ENCODE measurements at regions not wholly inside any gene's neighbourhood (a gene's known extent, or its start where the extent isn't known, plus 50 kb on each side); places are given as distances from the start of the nearest gene placed in this dataset.

DNA sequence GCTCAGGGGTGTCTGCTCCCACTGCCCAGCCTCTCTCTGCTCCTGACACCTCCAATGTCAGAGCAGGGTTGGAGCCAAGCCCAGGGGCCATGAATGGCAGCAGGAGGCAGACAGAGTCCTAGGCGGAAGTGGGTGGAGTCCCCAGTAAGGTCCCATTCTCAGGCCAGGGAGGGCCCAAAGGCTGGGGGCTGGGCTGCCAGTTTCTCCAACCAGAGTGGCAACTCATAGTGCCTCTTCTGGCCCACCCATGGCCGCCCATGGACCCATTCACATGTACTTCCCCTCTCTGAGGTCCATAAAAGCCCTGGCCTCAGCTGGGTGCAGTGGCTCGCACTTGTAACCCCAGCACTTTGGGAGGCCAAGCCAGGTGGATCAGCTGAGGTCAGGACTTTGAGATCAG is 261.8 kb upstream of the TNC start:
- TF ChIP-seq, protein P1, sequence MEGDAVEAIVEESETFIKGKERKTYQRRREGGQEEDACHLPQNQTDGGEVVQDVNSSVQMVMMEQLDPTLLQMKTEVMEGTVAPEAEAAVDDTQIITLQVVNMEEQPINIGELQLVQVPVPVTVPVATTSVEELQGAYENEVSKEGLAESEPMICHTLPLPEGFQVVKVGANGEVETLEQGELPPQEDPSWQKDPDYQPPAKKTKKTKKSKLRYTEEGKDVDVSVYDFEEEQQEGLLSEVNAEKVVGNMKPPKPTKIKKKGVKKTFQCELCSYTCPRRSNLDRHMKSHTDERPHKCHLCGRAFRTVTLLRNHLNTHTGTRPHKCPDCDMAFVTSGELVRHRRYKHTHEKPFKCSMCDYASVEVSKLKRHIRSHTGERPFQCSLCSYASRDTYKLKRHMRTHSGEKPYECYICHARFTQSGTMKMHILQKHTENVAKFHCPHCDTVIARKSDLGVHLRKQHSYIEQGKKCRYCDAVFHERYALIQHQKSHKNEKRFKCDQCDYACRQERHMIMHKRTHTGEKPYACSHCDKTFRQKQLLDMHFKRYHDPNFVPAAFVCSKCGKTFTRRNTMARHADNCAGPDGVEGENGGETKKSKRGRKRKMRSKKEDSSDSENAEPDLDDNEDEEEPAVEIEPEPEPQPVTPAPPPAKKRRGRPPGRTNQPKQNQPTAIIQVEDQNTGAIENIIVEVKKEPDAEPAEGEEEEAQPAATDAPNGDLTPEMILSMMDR (conservative IDR thresholded peaks at IDR 0.05; ENCODE audit: low read length) = no peak
- no peak for TF ChIP-seq EZH2phosphoT487 (IDR thresholded peaks at IDR 0.05; ENCODE audit: borderline replicate concordance)

All from Loucy (cell line).